ENCODE measurements at regions not wholly inside any gene's neighbourhood (a gene's known extent, or its start where the extent isn't known, plus 50 kb on each side); places are given as distances from the start of the nearest gene placed in this dataset.

GRCh38 chr19:20315543-20315942 is 148.5 kb downstream of the ZNF486 start:
- TF ChIP-seq, protein P1, sequence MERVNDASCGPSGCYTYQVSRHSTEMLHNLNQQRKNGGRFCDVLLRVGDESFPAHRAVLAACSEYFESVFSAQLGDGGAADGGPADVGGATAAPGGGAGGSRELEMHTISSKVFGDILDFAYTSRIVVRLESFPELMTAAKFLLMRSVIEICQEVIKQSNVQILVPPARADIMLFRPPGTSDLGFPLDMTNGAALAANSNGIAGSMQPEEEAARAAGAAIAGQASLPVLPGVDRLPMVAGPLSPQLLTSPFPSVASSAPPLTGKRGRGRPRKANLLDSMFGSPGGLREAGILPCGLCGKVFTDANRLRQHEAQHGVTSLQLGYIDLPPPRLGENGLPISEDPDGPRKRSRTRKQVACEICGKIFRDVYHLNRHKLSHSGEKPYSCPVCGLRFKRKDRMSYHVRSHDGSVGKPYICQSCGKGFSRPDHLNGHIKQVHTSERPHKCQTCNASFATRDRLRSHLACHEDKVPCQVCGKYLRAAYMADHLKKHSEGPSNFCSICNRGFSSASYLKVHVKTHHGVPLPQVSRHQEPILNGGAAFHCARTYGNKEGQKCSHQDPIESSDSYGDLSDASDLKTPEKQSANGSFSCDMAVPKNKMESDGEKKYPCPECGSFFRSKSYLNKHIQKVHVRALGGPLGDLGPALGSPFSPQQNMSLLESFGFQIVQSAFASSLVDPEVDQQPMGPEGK (tag by site-specific recombination; IDR thresholded peaks at IDR 0.05), result no peak
- TF ChIP-seq, protein P2, sequence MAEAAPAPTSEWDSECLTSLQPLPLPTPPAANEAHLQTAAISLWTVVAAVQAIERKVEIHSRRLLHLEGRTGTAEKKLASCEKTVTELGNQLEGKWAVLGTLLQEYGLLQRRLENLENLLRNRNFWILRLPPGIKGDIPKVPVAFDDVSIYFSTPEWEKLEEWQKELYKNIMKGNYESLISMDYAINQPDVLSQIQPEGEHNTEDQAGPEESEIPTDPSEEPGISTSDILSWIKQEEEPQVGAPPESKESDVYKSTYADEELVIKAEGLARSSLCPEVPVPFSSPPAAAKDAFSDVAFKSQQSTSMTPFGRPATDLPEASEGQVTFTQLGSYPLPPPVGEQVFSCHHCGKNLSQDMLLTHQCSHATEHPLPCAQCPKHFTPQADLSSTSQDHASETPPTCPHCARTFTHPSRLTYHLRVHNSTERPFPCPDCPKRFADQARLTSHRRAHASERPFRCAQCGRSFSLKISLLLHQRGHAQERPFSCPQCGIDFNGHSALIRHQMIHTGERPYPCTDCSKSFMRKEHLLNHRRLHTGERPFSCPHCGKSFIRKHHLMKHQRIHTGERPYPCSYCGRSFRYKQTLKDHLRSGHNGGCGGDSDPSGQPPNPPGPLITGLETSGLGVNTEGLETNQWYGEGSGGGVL (tag by site-specific recombination; IDR thresholded peaks at IDR 0.05), result no peak
- TF ChIP-seq, protein P3, sequence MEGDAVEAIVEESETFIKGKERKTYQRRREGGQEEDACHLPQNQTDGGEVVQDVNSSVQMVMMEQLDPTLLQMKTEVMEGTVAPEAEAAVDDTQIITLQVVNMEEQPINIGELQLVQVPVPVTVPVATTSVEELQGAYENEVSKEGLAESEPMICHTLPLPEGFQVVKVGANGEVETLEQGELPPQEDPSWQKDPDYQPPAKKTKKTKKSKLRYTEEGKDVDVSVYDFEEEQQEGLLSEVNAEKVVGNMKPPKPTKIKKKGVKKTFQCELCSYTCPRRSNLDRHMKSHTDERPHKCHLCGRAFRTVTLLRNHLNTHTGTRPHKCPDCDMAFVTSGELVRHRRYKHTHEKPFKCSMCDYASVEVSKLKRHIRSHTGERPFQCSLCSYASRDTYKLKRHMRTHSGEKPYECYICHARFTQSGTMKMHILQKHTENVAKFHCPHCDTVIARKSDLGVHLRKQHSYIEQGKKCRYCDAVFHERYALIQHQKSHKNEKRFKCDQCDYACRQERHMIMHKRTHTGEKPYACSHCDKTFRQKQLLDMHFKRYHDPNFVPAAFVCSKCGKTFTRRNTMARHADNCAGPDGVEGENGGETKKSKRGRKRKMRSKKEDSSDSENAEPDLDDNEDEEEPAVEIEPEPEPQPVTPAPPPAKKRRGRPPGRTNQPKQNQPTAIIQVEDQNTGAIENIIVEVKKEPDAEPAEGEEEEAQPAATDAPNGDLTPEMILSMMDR (tag by site-specific recombination; IDR thresholded peaks at IDR 0.05), result no peak
- no peak for TF ChIP-seq ZNF121 (tag by site-specific recombination; IDR thresholded peaks at IDR 0.05)
- TF ChIP-seq ZNF138 (tag by site-specific recombination; IDR thresholded peaks at IDR 0.05; ENCODE audit: borderline replicate concordance), result no peak

All from HEK293 (cell line).